NCI-H82 (cell line): ENCODE measurements at regions not wholly inside any gene's neighbourhood (a gene's known extent, or its start where the extent isn't known, plus 50 kb on each side); places are given as distances from the start of the nearest gene placed in this dataset.
A peak's percentile ranks its signal among the peaks of the same experiment; 100 is the strongest.
"Not testable (repeated sequence)": the region's sequence is repeated elsewhere in the genome, so short reads cannot be mapped to it uniquely, and the experiment has no call there.

ENCODE experiments used
- DNase-seq: peaks from one replicate; lab custom pipeline; 2025; lab: John Stamatoyannopoulos, UW

DNA sequence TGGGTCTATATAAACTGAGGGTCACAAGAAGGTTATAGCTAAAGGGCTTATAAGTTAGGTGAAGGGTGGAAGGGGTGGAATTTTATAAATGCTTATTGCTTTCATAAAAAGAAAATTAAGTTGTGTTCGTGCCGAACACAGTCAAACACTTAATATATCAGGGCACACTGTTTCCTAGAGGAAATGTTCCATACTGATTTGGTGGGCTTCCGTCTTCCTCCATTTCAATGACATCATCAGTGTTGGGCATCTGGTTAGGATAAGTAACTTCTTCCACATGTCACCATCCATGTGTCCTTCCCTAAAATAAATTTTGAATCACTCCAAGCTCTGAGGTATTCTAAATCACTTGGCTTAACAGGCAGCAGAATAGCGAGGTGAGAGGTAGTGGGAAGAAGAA, 466.4 kb downstream of the MED13L start:
- DNase-seq, result no peak

DNA sequence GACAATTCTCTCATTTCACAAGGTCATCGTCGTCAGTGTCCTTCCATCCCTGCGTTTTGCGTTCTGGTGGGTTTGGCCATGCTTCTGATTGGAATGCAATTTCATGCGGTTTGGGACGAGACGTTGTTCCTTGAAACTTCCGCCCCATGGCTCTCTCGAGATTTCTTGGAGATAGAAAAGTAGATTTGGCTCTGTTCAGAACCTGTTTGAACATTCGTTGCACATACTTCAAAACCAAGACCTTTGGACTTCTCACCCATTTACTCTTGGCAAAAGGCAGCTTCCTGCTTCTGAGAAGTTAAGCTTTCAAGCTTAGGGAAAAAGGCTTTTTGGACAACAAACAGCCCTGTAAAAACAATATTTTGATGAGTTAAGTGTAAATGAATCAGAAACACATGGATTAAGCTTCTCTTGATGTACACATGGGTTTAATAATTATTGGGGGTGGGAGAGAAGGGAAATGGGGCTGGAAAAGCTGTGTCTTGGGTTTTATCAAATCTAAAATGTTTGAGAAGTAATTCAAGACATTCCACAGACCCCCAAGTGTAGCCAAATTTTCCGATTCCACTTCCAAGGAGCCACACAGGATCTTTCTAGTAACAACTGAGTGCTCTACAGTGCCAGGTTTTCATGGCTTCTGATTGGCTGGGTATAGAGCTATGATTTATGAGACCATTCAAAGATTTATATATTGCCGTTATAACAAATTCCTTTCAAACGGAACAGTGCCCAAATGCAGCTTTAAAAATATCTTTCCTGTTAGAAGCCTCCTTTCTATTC, 467.2 kb downstream of the MED13L start:
- no peak for DNase-seq

- DNase-seq, result no peak
Measured at GRCh38 chr12:115806000-115806399, 471.5 kb downstream of the MED13L start.

GRCh38 chr12:115802767-115803166, 474.7 kb downstream of the MED13L start:
- DNase-seq, result no peak

GRCh38 chr12:115801871-115802270, 475.6 kb downstream of the MED13L start:
- DNase-seq, result no peak

DNA sequence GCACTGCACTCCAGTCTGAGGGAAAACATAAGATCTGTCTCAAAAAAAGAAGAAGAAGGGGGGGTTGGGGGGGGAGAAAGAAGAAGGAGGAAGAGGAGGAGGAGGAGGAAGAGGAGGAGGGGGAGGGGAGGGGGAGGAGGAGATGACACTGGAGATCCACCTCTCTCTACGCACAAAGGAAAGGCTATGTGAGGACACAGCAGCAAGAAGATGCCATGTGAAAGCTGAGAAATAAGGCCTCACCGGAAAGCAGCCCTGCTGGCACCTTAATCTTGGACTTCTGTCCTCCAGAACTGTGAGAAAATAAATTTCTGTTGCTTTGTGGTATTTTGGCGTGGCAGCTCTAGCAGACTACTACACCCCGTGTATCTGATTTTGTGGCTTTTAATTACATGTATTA, 477.9 kb downstream of the MED13L start:
- DNase-seq, result no peak

- DNase-seq, result no peak
Measured at GRCh38 chr12:115798309-115798917, 479.1 kb downstream of the MED13L start.

GRCh38 chr12:115794659-115795081, 482.8 kb downstream of the MED13L start:
- DNase-seq, result peak; percentile 52

- DNase-seq, result no peak
Measured at GRCh38 chr12:115791331-115791730, 486.2 kb downstream of the MED13L start.

- DNase-seq, result no peak
Measured at GRCh38 chr12:115790526-115790925, 487.0 kb downstream of the MED13L start.

- DNase-seq, result not testable (repeated sequence)
Measured at GRCh38 chr12:115786490-115786889, 491.0 kb downstream of the MED13L start.

GRCh38 chr12:115785548-115785947, 491.9 kb downstream of the MED13L start:
- peak; percentile 30 for DNase-seq

GRCh38 chr12:115776399-115776798, 501.1 kb downstream of the MED13L start:
- no peak for DNase-seq

GRCh38 chr12:115774148-115774895, 503.2 kb downstream of the MED13L start:
- DNase-seq, result peak; percentile 60

- DNase-seq, result no peak
Measured at GRCh38 chr12:115771601-115772000, 505.9 kb downstream of the MED13L start.

DNA sequence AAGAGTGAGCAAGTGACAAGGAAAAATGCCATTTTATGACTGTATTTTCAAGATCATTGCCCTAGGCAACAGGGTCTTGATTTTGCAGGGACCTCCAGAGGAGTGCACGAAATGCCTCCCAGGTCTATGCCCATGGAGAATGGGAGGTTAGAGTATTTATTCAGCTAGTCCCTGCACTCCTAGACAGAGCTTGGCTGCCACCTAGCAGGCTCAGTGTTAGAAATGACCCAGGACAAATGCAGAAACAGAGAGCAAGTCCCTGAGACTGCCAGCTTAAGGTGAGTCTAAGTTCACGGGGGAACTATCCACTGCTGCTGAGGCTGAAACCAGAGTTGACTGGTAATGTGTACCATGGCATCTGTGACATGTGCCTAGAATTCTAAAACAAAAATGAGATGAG, 506.4 kb downstream of the MED13L start:
- DNase-seq, result peak; percentile 45

DNA sequence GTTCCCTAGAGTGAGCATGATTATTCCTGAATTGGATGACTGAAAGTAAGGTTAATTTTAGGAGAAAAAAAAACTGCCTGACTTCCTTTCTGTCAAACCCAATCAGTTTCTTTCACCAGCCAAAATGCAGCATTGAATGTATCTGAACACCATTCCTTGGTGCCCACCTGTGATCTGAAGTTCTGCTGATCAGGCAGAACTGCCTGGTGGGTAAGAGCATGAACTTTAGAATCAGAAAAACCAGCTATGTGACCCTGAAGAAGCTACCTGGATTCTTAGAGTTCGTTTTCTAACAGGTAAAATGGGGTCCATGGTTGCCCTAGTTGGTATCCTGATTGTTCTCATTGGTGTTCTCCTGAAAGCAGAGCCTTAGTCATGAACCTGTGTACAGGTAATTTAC, 506.9 kb downstream of the MED13L start:
- DNase-seq, result no peak

DNA sequence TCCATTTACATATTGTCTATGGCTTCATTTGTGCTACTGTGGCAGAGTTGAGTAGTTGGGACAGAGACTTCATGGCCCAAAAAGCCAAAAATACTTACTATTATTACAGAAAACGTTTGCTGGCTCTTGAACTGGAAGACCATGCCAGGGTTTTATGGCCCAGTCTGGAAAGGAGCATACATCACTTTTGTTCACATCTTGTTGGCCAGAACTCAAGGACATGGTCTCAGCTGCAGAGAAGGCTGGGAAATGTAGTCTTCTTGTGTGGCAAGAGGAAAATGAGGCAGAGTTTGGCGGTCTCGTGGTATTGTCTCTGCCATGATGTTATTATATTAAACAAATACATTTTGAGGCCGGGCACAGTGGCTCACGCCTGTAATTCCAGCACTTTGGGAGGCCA, 509.6 kb downstream of the MED13L start:
- no peak for DNase-seq

GRCh38 chr12:115763982-115764621, 513.4 kb downstream of the MED13L start:
- DNase-seq, result no peak

- no peak for DNase-seq
Measured at GRCh38 chr12:115763376-115763775, 514.1 kb downstream of the MED13L start.

- no peak for DNase-seq
Measured at GRCh38 chr12:115762936-115763335, 514.6 kb downstream of the MED13L start.

DNA sequence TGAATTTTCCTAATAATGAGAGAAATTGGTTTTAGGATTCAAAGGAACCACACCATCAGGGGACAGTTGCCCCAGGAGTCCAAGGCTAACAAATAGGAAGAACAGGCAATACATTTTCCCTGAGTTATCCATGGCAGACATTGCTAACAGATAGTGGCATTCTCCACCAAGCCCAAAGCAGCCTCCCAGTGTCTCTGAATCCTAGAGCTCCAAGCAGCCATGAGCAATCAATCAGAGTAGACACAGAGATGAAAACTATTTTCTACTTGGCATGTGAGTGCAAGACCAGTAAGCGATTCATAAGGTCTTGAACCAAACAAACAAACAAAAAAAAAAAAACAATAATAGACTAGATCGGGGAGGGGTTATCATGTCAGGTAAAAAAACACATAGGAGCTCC, 515.7 kb downstream of the MED13L start:
- no peak for DNase-seq
